ENCODE measurements at regions not wholly inside any gene's neighbourhood (a gene's known extent, or its start where the extent isn't known, plus 50 kb on each side); places are given as distances from the start of the nearest gene placed in this dataset.

DNA sequence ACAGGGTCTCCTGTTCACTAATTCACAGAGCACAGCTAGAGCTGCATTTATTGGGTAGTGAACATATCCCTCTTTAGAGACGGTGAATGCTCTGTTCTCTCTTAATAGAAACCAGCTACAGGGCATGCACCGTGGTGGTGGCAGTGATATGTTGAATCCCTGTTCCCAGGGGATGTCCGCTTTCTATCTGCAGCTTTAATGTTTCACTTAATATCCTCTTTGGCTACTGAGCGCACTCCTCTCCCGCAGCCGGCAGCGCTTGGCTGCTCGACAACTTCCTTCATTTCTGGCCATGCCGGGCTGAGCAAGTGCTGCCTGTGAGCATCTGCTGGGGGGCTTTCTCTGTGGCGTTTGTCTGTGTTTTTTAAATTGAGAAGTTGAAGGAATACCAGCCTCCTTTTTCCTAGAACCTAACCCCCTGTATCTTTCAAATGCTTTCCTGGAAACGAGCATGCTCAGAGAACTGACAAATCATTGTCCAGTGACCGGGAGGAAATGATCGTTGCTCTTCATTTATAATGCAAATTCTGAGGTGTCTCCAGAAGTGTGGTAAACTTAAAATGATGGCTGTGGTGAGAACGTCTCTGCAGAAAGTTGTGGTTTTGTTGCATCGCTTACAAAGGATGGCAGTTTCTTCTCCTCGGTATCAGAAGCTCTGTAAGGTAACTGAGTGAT lies 297.9 kb downstream of the UTRN start:
- no peak for DNase-seq (ENCODE audit: extremely low read depth, low read depth)
- TF ChIP-seq, protein P1, sequence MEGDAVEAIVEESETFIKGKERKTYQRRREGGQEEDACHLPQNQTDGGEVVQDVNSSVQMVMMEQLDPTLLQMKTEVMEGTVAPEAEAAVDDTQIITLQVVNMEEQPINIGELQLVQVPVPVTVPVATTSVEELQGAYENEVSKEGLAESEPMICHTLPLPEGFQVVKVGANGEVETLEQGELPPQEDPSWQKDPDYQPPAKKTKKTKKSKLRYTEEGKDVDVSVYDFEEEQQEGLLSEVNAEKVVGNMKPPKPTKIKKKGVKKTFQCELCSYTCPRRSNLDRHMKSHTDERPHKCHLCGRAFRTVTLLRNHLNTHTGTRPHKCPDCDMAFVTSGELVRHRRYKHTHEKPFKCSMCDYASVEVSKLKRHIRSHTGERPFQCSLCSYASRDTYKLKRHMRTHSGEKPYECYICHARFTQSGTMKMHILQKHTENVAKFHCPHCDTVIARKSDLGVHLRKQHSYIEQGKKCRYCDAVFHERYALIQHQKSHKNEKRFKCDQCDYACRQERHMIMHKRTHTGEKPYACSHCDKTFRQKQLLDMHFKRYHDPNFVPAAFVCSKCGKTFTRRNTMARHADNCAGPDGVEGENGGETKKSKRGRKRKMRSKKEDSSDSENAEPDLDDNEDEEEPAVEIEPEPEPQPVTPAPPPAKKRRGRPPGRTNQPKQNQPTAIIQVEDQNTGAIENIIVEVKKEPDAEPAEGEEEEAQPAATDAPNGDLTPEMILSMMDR (IDR thresholded peaks at IDR 0.05; ENCODE audit: low read depth, low read length) = no peak

DNA sequence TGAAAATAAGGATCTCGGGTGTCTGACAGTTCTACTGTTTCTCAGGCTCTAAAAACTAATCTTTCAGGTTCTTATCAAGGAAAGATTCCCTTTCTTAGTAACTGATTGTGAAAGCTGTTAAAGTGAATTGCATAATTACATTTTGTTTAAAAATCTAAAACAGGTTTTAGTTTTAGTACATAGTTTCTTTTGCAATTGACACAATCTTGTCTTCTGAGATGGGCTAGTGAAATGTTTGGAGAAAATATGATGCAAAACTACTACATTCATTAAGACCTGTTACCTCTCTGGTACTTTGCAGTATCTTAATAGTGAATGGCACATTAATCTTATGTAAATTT lies 298.4 kb downstream of the UTRN start:
- TF ChIP-seq, protein P1 (IDR thresholded peaks at IDR 0.05; ENCODE audit: low read depth, low read length) = no peak
- DNase-seq (ENCODE audit: extremely low read depth, low read depth) = no peak

DNA sequence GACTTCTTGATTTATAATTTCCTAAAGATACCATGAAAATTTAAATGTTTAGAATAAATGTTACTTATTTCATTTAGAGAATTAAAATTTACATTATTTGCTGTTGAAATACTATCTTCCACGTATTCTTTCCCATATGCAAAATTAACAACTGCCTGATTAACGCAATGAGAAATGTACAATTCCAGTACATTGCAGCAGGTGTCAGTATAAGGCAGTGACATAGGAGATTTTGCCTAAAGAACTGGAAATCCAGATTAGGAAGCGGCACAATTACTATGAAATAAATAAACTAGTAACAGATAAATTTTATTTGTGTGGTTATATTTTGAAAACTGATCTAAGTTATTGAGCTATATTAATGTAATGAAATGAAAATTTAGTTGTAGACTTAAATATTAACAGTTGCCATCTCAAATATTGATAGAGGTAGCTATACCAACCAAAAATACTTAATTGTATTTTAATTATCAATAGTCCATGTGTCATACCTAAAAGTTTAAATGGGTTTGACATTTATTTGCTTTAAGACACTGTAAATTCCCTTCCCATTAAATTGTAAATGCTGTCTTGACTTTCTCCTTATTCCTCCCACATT lies 300.2 kb downstream of the UTRN start:
- TF ChIP-seq, protein P1 (IDR thresholded peaks at IDR 0.05; ENCODE audit: low read depth, low read length) = peak; percentile 69
- DNase-seq (ENCODE audit: extremely low read depth, low read depth) = no peak

DNA sequence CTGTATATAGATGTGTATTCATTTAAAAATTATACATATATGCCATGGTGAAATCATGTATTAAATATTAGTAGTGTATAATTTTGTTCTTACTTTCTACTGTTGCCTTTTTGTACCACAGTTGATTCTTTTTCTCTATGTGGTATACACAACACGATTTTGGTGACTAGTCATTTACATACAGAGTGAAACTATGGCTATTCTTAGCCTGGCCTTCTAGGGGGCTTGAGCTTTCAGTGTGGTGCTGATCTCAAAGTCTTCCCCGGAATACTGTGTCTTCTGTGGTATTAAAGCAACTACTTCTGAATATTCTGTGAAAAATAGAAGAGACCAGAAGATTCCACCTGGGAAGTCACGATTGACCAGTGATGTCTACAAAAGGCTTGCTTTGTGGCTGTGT lies 301.9 kb downstream of the UTRN start:
- DNase-seq (ENCODE audit: extremely low read depth, low read depth) = no peak
- TF ChIP-seq, protein P1 (IDR thresholded peaks at IDR 0.05; ENCODE audit: low read depth, low read length) = no peak

- no peak for DNase-seq (ENCODE audit: extremely low read depth, low read depth)
- TF ChIP-seq, protein P1 (IDR thresholded peaks at IDR 0.05; ENCODE audit: low read depth, low read length) = no peak
These were observed 303.7 kb downstream of the UTRN start for GRCh38 chr6:144588697-144589325.

DNA sequence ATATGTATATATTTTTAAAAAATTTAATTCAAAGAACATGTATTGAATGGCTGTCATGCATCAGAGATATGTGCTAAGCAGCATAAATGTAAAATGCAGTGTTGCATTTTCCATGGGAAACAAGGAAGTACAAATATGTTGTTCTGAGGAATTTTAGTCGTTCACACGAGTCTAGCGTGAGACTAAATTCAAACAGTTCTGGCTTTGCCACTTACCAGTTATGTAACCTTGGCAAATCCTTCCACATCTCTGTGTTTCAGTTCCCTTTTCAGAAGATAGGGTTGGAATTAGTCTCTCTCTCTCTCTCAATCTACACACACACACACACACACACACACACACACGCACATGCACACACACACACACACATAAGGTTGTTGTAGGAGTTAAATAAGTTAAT lies 305.4 kb downstream of the UTRN start:
- DNase-seq (ENCODE audit: extremely low read depth, low read depth) = no peak
- TF ChIP-seq, protein P1 (IDR thresholded peaks at IDR 0.05; ENCODE audit: low read depth, low read length) = no peak

GRCh38 chr6:144593392-144593791 lies 308.3 kb downstream of the UTRN start:
- no peak for DNase-seq (ENCODE audit: extremely low read depth, low read depth)
- TF ChIP-seq, protein P1 (IDR thresholded peaks at IDR 0.05; ENCODE audit: low read depth, low read length) = no peak

Data from AG09319 (cell line).